IMR-90 (cell line): ENCODE measurements at regions not wholly inside any gene's neighbourhood (a gene's known extent, or its start where the extent isn't known, plus 50 kb on each side); places are given as distances from the start of the nearest gene placed in this dataset.

Experiments used
- ATAC-seq: fragments of 200-7000 bp; cut with Tn5 transposase; 2 replicates; pipeline ENCODE4 v1.9.1; 2020; ENCODE audit warnings: low read depth, mild to moderate bottlenecking, moderate library complexity
- BruUV-seq: library from RNA; stranded (reverse); fragments of 400-500 nt; replicated peaks from 2 replicates; lab custom pipeline; 2021; lab: Mats Ljungman, UMichigan
- CTCF ChIA-PET: fragments of 300-600 bp; formaldehyde crosslinking; extraction: SDS; loops from one replicate; lab custom pipeline; 2021; ENCODE audit warnings: antibody characterized with exemption; lab: Yijun Ruan, JAX
- POLR2A ChIA-PET: fragments of 300-600 bp; sonication (Branson Sonifier 250); formaldehyde crosslinking; loops from one replicate; lab custom pipeline; 2022; ENCODE audit warnings: antibody characterized with exemption; ENCODE audit not compliant: unreplicated experiment; lab: Charles Lee
- DNase-seq: peaks from one replicate; pipeline ENCODE4 v3.0.0; 2013
- H2AFZ ChIP-seq: replicated peaks from 2 replicates; pipeline ENCODE3; 2013; ENCODE audit warnings: low read length, mild to moderate bottlenecking; ENCODE audit not compliant: poor library complexity
- H2AK5ac ChIP-seq: 2 replicates; pipeline ENCODE4 v1.6.1; 2013; ENCODE audit warnings: low read depth, low read length, inconsistent platforms
- H2AK9ac ChIP-seq: replicated peaks from 2 replicates; pipeline ENCODE3; 2013; ENCODE audit warnings: mild to moderate bottlenecking, low read depth, low read length, moderate library complexity; ENCODE audit not compliant: poor library complexity
- H2BK120ac ChIP-seq: 2 replicates; pipeline ENCODE4 v1.6.1; 2013; ENCODE audit warnings: low read depth, low read length, inconsistent platforms
- H2BK15ac ChIP-seq: 3 replicates; pipeline ENCODE4 v1.6.1; 2013; ENCODE audit warnings: low read depth, low read length, inconsistent platforms
- H2BK20ac ChIP-seq: 2 replicates; pipeline ENCODE4 v1.6.1; 2013; ENCODE audit warnings: low read depth, mild to moderate bottlenecking, inconsistent platforms, low read length, moderate library complexity
- H2BK5ac ChIP-seq: 2 replicates; pipeline ENCODE4 v1.6.1; 2013; ENCODE audit warnings: mild to moderate bottlenecking, low read depth, low read length, inconsistent platforms; ENCODE audit not compliant: poor library complexity, severe bottlenecking
- H3K14ac ChIP-seq: replicated peaks from 2 replicates; pipeline ENCODE4 v1.6.1; 2013; ENCODE audit warnings: low read depth, low read length, inconsistent platforms
- H3K18ac ChIP-seq: 2 replicates; pipeline ENCODE4 v1.6.1; 2013; ENCODE audit warnings: low read depth, low read length, control low read depth
- H3K23ac ChIP-seq: 2 replicates; pipeline ENCODE4 v1.6.1; 2013; ENCODE audit warnings: low read depth, low read length, inconsistent platforms
- H3K27ac ChIP-seq: 2 replicates; pipeline ENCODE4 v1.5.1; 2013; ENCODE audit warnings: mild to moderate bottlenecking, control low read depth, low read length; ENCODE audit not compliant: insufficient read depth
- H3K27me3 ChIP-seq: 2 replicates; pipeline ENCODE4 v1.6.1; 2013; ENCODE audit warnings: low read length; ENCODE audit not compliant: control insufficient read depth, insufficient read depth
- H3K36me3 ChIP-seq: 2 replicates; pipeline ENCODE4 v1.6.1; 2013; ENCODE audit warnings: low read length, mixed read lengths; ENCODE audit not compliant: control insufficient read depth, insufficient read depth
- H3K4ac ChIP-seq: 2 replicates; pipeline ENCODE4 v1.6.1; 2013; ENCODE audit warnings: low read depth, low read length, inconsistent platforms
- H3K4me1 ChIP-seq: 2 replicates; pipeline ENCODE4 v1.6.1; 2013; ENCODE audit warnings: low read length, mixed read lengths; ENCODE audit not compliant: control insufficient read depth, insufficient read depth
- H3K4me2 ChIP-seq: 2 replicates; pipeline ENCODE4 v1.6.1; 2013; ENCODE audit warnings: low read depth, mild to moderate bottlenecking, control low read depth, low read length, moderate library complexity
- H3K4me3 ChIP-seq: 2 replicates; pipeline ENCODE4 v1.5.1; 2013; ENCODE audit warnings: low read depth, mild to moderate bottlenecking, control low read depth, low read length, moderate library complexity; ENCODE audit not compliant: insufficient read depth
- H3K56ac ChIP-seq: 2 replicates; pipeline ENCODE4 v1.6.1; 2013; ENCODE audit warnings: low read length, inconsistent platforms; ENCODE audit not compliant: insufficient read depth; ENCODE audit errors: extremely low read depth
- H3K79me1 ChIP-seq, 2 experiments: 2 replicates each; pipeline ENCODE4 v1.6.1; 2013; ENCODE audit warnings: low read length in 2 of 2, inconsistent platforms in 1 of 2, low read depth in 1 of 2
- H3K9ac ChIP-seq: 2 replicates; pipeline ENCODE4 v1.6.1; 2013; ENCODE audit warnings: low read depth, low read length, control low read depth
- H3K9me1 ChIP-seq: 2 replicates; pipeline ENCODE4 v1.6.1; 2013; ENCODE audit warnings: low read length, inconsistent platforms; ENCODE audit not compliant: insufficient read depth
- H3K9me3 ChIP-seq: 2 replicates; pipeline ENCODE4 v1.6.1; 2013; ENCODE audit warnings: low read length; ENCODE audit not compliant: control insufficient read depth, insufficient read depth
- H4K20me1 ChIP-seq: 2 replicates; pipeline ENCODE4 v1.6.1; 2013; ENCODE audit warnings: low read length, inconsistent platforms; ENCODE audit not compliant: insufficient read depth
- H4K5ac ChIP-seq: 2 replicates; pipeline ENCODE4 v1.6.1; 2013; ENCODE audit warnings: mild to moderate bottlenecking, low read depth, low read length, control low read depth
- H4K8ac ChIP-seq, 2 experiments: 2 replicates each; pipeline ENCODE4 v1.6.1; 2013; ENCODE audit warnings: low read depth in 2 of 2, low read length in 2 of 2, control low read depth in 1 of 2, inconsistent platforms in 1 of 2
- H4K91ac ChIP-seq: 2 replicates; pipeline ENCODE4 v1.6.1; 2013; ENCODE audit warnings: low read depth, low read length, inconsistent platforms; ENCODE audit not compliant: insufficient read depth
- BHLHE40 ChIP-seq: fragments of 150-350 bp; IDR thresholded peaks from 2 replicates; pipeline ENCODE4 v1.6.1; 2016; ENCODE audit warnings: mild to moderate bottlenecking, low read depth, low read length
- CEBPB ChIP-seq: IDR thresholded peaks from 2 replicates; pipeline ENCODE4 v1.6.1; 2012; ENCODE audit warnings: low read depth, low read length, improper control_type of control experiment
- CHD1 ChIP-seq: IDR thresholded peaks from 2 replicates; pipeline ENCODE4 v1.6.1; 2012; ENCODE audit warnings: low read depth, low read length, improper control_type of control experiment
- FOS ChIP-seq: fragments of 150-350 bp; IDR thresholded peaks from 2 replicates; pipeline ENCODE4 v1.6.1; 2016; ENCODE audit warnings: low read depth, low read length
- MAFK ChIP-seq: IDR thresholded peaks from 2 replicates; pipeline ENCODE4 v1.6.1; 2012; ENCODE audit warnings: low read depth, low read length, improper control_type of control experiment
- MAZ ChIP-seq: IDR thresholded peaks from 2 replicates; pipeline ENCODE4 v1.6.1; 2012; ENCODE audit warnings: low read depth, mild to moderate bottlenecking, low read length, improper control_type of control experiment, moderate library complexity, borderline replicate concordance
- MXI1 ChIP-seq: IDR thresholded peaks from 2 replicates; pipeline ENCODE4 v1.6.1; 2012; ENCODE audit warnings: low read depth, mild to moderate bottlenecking, low read length, moderate library complexity, borderline replicate concordance
- NFE2L2 ChIP-seq: fragments of 150-350 bp; IDR thresholded peaks from 2 replicates; pipeline ENCODE4 v1.6.1; 2016; ENCODE audit warnings: low read depth, mild to moderate bottlenecking, low read length
- POLR2A ChIP-seq: IDR thresholded peaks from 2 replicates; pipeline ENCODE4 v1.6.1; 2012; ENCODE audit warnings: mild to moderate bottlenecking, low read depth, low read length
- RAD21 ChIP-seq: IDR thresholded peaks from 2 replicates; pipeline ENCODE4 v1.6.1; 2012; ENCODE audit warnings: low read length, improper control_type of control experiment
- RCOR1 ChIP-seq: IDR thresholded peaks from 2 replicates; pipeline ENCODE4 v1.6.1; 2012; ENCODE audit warnings: mild to moderate bottlenecking, low read length, improper control_type of control experiment; ENCODE audit not compliant: insufficient replicate concordance
- RFX5 ChIP-seq: IDR thresholded peaks from 2 replicates; pipeline ENCODE4 v1.8.0; 2012; ENCODE audit warnings: low read depth, mild to moderate bottlenecking, low read length, moderate library complexity
- SMC3 ChIP-seq: fragments of 150-350 bp; IDR thresholded peaks from 2 replicates; pipeline ENCODE4 v1.6.1; 2016; ENCODE audit warnings: low read depth, mild to moderate bottlenecking, antibody characterized with exemption, low read length, moderate library complexity
- USF2 ChIP-seq: fragments of 150-350 bp; IDR thresholded peaks from 2 replicates; pipeline ENCODE4 v1.6.1; 2017; ENCODE audit warnings: mild to moderate bottlenecking, antibody characterized with exemption, low read length, low read depth
- WGBS, 2 experiments: methylation state at CpG; one replicate each; pipeline versions ENCODE4 v1.1.5 to v1.1.7; 2013; ENCODE audit warnings: missing lambda C conversion rate in 2 of 2; ENCODE audit not compliant: insufficient read length in 1 of 2; ENCODE audit errors: extremely low coverage in 2 of 2; 5-methylcytosine and 5-hydroxymethylcytosine counted together
- dilution Hi-C: fragments of 300-500 bp; cut with HindIII; formaldehyde crosslinking; loops from one replicate; pipeline ENCODE4 v1.14.3; 2018; ENCODE audit warnings: low sequenced_read_pairs; ENCODE audit not compliant: unreplicated experiment
- in situ Hi-C: fragments of 300-500 bp; cut with MboI; formaldehyde crosslinking; loops from 3 replicates; pipeline ENCODE4 v1.14.3; 2019; ENCODE audit warnings: low sequenced_read_pairs, inconsistent platforms, mixed read lengths
- intact Hi-C: fragments of 100-400 bp; cut with micrococcal nuclease; formaldehyde crosslinking; loops from 2 replicates; pipeline ENCODE4 v1.10.0; 2022
- TF ChIP-seq, protein P1 (sequence below): fragments of 150-350 bp; IDR thresholded peaks from 2 replicates; pipeline ENCODE4 v1.6.1; 2016; ENCODE audit warnings: low read depth, mild to moderate bottlenecking, low read length, moderate library complexity, borderline replicate concordance
- TF ChIP-seq, protein P2 (sequence below): conservative IDR thresholded peaks from 2 replicates; pipeline ENCODE4 v1.5.1; 2012; ENCODE audit warnings: mild to moderate bottlenecking, low read depth, low read length, improper control_type of control experiment

DNA sequence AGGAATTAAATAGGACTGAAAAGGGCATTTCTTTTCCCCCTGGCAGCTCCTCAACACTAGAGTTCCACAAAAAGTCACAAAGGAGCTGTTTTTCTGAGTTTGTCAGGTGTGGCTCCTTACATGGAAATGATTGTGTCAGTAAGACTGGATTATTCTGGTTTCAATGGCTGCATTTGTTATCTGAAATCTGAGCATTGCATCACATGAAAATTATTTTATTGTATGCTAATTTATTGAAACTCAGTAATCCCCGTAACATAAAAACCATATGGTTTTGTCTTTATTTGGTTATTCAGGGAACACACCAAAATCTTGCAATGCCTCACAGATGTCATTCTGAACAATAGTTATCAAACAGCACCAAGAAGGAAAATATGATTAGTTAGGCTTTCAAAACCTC lies 439.7 kb upstream of the TNP1 start:
- Histone ChIP-seq H3K14ac (peak overlapping the region; percentile 83; the same call in 1 of the 2 replicates), H3K9ac (no peak overlapping the region), H3K18ac (peak overlapping the region; percentile 38; the same call in 1 of the 2 replicates), H2BK120ac (peak overlapping the region; percentile 51; the same call in 1 of the 2 replicates), H2BK5ac (no peak overlapping the region), H3K23ac (no peak overlapping the region), H2AK5ac (no peak overlapping the region), H3K79me1 (no peaks in the 10 kb centered on the region), H4K8ac (peak overlapping the region in 1 of 2 experiments; percentile 50; a peak in 1 of 4 replicates), H2BK20ac (peak overlapping the region; percentile 59; the same call in 1 of the 2 replicates), H3K9me3 (peaks cover 6% of the 10 kb centered on the region), H2AFZ (no peak overlapping the region), H4K91ac (no peak overlapping the region; the same call in 1 of the 2 replicates), H3K4me3 (no peak overlapping the region), H3K56ac (no peak overlapping the region), H3K4me1 (peaks cover under 1% of the 10 kb centered on the region; the same call in 1 of the 2 replicates), H3K4me2 (no peak overlapping the region), H3K27ac (no peak overlapping the region), H3K4ac (no peak overlapping the region), H2AK9ac (no peak overlapping the region), H4K5ac (no peak overlapping the region), H4K20me1 (no peaks in the 10 kb centered on the region), H3K27me3 (no peaks in the 10 kb centered on the region), H3K9me1 (no peaks in the 10 kb centered on the region), H3K36me3 (peaks cover 10% of the 10 kb centered on the region), H2BK15ac (peak overlapping the region; percentile 52; the same call in 2 of the 3 replicates)
- intact Hi-C loops: no loop called here
- BruUV-seq: no TSS peak
- in situ Hi-C loops: no loop called here
- ChIA-PET CTCF (no interaction called here), POLR2A (no interaction called here)
- no peak for TF ChIP-seq USF2
- TF ChIP-seq, protein P1, sequence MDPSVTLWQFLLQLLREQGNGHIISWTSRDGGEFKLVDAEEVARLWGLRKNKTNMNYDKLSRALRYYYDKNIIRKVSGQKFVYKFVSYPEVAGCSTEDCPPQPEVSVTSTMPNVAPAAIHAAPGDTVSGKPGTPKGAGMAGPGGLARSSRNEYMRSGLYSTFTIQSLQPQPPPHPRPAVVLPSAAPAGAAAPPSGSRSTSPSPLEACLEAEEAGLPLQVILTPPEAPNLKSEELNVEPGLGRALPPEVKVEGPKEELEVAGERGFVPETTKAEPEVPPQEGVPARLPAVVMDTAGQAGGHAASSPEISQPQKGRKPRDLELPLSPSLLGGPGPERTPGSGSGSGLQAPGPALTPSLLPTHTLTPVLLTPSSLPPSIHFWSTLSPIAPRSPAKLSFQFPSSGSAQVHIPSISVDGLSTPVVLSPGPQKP: no peak
- no peak for TF ChIP-seq MAZ
- TF ChIP-seq, protein P2, sequence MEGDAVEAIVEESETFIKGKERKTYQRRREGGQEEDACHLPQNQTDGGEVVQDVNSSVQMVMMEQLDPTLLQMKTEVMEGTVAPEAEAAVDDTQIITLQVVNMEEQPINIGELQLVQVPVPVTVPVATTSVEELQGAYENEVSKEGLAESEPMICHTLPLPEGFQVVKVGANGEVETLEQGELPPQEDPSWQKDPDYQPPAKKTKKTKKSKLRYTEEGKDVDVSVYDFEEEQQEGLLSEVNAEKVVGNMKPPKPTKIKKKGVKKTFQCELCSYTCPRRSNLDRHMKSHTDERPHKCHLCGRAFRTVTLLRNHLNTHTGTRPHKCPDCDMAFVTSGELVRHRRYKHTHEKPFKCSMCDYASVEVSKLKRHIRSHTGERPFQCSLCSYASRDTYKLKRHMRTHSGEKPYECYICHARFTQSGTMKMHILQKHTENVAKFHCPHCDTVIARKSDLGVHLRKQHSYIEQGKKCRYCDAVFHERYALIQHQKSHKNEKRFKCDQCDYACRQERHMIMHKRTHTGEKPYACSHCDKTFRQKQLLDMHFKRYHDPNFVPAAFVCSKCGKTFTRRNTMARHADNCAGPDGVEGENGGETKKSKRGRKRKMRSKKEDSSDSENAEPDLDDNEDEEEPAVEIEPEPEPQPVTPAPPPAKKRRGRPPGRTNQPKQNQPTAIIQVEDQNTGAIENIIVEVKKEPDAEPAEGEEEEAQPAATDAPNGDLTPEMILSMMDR: no peak
- TF ChIP-seq SMC3: no peak
- TF ChIP-seq NFE2L2: no peak
- TF ChIP-seq RAD21: no peak
- TF ChIP-seq RCOR1: no peak
- no peak for TF ChIP-seq FOS
- no peak for TF ChIP-seq RFX5
- no peak for TF ChIP-seq MXI1
- TF ChIP-seq BHLHE40: no peak
- no peak for TF ChIP-seq MAFK
- TF ChIP-seq POLR2A: no peak
- no peak for TF ChIP-seq CHD1
- no peak for TF ChIP-seq CEBPB
- WGBS, 2 experiments: no CpG with 5 or more reads among the region's 1 CpG
- dilution Hi-C loops: no loop called here
- no peak for DNase-seq
- no peak for ATAC-seq
